GM18868 (cell line): ENCODE measurements at regions not wholly inside any gene's neighbourhood (a gene's known extent, or its start where the extent isn't known, plus 50 kb on each side); places are given as distances from the start of the nearest gene placed in this dataset.

ENCODE experiments used
- ATAC-seq: cut with Tn5 transposase; IDR thresholded peaks from one replicate; pipeline ENCODE4 v1.9.1; 2021; ENCODE audit warnings: mild to moderate bottlenecking, moderate library complexity; ENCODE audit not compliant: unreplicated experiment

DNA sequence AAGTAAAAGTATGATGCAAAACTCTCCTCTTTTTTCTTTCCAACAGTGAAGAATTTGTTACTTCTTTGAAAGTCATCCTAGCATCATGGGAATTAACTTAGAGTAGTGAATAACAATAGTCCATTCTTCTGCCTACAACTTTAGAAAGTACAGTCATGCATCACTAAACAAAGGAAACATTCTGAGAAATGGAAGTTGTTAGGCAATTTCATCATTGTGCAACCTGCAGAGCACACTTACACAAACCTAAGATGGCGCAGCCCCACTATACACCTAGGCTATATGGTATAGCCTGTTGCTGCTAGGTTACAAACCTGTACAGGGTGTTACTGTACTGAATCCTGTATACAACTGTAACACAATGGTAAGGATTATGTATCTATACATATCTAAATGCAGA, 1209.3 kb upstream of the C9orf72 start:
- peak; percentile 46 for ATAC-seq

DNA sequence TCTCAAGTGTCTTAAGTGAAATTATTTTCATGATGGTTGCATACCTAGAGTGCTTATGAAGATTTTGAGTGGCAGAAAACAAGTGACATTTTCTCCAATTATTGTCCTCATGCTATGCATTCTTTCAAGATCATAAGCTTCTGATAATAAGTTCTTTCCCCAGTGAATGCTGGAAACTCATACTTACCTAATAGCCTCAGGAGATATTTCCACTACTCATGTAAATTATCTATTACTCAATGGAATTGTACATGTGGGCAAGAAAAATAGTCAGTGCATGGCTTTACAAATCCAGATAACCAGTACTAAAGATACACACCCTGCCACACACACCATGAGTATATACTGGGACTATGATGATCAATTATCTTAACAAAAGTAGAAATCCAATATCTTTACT, 1219.4 kb upstream of the C9orf72 start:
- no peak for ATAC-seq

DNA sequence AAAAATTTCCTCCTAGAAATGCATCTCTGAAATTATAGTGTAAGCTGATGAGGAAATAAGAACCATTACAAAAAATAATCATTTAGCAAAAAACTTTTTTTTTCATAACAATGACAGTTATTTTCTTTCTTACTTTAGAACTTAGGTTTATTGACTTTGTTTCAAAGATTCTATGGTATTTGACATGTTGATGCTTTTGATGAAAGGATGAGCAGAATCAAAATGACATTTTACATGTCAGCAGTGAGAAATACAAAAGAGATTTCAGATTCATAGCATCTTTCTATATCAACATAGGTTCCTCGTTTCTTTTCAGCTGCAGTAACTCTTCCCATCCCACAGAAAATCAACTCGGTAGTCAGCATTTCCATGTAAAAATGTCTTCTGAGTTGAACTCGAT, 1226.6 kb upstream of the C9orf72 start:
- ATAC-seq, result no peak

GRCh38 chr9:28801144-28801799, 1228.0 kb upstream of the C9orf72 start:
- no peak for ATAC-seq

DNA sequence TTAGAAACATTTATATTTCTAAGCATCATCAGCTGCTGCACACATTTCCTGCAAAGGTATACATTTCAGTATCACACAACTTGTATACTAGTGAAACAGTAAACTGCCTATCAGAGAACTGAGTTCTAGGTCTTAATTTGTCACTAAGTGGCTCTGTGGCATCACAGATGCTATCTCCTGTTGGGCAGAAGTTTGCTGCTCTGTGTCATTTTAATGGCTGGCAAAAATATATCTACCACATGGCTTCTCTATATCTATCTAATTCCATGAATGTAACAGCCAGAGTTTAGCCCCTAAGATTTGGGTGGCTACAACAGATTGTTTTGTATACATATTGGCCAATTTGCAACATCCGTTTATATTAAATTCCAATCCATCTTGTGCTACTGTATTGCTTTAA, 1231.9 kb upstream of the C9orf72 start:
- no peak for ATAC-seq

- no peak for ATAC-seq
Measured at GRCh38 chr9:28808042-28808441, 1234.8 kb upstream of the C9orf72 start.

GRCh38 chr9:28810388-28811075, 1237.3 kb upstream of the C9orf72 start:
- no peak for ATAC-seq

DNA sequence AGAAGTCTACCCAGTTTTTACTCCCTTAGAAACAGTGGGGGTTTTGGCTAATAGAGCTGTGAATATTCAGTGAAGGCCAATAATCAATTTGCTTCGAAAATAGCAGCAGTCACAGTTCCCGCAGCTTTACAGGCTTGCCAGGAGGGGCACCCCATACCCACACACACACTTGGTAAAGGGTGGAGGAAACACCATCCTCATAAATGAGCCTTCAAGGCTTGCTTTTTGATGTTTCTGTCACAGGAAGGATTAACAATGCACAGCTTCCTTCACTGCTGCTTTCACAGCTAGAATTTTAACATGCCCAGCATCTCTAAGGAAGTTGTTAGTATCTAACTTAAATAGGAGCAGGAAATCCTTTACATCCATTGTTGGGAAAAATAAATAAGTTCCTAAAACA, 1247.5 kb upstream of the C9orf72 start:
- no peak for ATAC-seq

GRCh38 chr9:28821240-28821639, 1248.0 kb upstream of the C9orf72 start:
- no peak for ATAC-seq

DNA sequence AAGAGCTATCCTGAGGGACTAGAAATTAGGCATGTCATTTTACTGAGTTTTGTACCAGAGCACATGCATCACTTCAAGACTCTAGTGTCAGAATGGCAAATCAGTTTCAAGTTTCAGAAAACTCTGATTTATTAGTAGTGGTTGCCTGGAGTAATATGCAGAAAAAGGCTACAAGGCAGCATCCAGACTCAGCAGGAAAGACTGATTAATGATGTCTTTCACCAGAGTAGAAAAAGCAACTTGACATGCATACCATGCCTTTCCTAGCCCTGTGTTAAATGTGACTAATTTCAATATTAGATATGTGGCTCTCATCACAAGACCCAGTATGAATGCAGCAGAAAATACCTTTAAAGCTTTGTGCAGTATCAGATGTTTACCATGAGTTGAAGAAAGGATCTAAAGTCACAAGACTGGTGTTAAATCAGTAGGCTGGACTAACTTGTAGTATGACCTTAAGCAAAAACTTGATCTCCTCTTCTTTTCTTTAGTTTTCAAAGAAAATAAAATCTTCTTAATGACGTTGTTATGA, 1251.2 kb upstream of the C9orf72 start:
- ATAC-seq, result no peak

- no peak for ATAC-seq
Measured at GRCh38 chr9:28832168-28832770, 1259.0 kb upstream of the C9orf72 start.

DNA sequence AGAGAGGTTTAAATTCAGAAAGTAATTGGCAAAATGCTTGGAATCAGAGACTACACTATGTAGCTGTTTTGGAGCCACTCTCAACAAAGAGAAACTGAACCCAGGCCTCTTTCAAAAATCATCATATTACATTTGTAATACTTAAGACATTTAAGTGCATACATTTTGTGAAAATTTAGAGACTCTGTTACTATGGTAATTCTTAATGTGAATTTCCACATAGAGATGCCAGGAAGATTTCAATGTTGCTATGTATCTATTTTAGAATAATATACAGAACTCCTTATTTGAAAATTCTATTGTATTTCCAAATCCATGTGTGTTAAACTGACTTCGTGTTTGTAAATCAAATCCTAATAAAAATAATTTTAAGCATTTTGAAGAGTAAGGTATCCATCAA, 1260.9 kb upstream of the C9orf72 start:
- no peak for ATAC-seq

DNA sequence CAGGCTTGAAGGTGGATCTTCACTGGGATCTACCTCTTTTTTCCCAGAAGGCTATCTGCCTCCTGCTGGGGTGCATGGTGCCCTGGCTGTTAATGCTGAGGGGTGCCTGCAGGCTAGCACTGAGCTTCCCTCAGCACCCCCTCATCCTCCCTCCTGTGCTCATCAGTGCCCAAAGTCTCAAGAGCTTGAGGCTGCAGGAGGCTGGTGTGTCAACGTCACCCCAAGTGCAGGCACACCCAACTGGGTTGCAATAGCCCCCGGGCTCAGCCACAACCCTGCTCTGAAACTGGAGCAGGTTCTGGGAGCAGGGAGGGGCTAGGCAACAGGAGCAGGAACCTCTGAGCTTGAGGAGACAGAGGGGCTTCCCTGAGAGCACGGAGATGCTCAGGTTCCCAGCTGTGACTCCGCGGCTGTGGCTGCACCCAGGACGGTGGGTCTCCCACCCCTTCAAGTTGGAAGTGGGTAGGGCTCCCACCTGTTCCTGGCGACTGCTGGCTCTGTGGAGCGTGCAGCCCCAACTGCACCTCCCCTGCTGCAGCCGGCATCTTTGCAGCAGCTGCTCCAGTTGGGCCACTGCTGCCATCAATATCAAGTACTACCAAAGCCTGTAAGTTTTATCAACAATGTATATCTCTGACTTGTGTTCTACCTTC, 1266.6 kb upstream of the C9orf72 start:
- ATAC-seq, result no peak

- ATAC-seq, result no peak
Measured at GRCh38 chr9:28841775-28842174, 1268.5 kb upstream of the C9orf72 start.

DNA sequence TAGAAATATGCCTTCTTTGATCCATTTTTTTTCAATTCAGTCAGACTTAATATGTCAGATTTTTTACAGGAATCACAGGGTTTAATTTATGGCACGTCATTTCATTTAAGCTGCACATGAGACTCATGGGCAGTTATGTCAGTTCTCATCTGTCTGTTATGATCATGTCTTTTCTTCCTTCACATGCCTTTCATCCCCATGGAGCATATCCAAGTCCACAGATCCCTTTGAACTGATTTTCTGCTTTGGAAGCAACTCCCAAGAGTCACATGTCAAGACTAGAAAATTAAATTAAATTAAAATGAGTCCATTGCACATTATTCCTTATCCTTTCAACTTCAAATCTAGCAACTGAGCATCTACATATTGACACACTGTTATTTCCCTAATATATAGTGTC, 1274.0 kb upstream of the C9orf72 start:
- ATAC-seq, result no peak

DNA sequence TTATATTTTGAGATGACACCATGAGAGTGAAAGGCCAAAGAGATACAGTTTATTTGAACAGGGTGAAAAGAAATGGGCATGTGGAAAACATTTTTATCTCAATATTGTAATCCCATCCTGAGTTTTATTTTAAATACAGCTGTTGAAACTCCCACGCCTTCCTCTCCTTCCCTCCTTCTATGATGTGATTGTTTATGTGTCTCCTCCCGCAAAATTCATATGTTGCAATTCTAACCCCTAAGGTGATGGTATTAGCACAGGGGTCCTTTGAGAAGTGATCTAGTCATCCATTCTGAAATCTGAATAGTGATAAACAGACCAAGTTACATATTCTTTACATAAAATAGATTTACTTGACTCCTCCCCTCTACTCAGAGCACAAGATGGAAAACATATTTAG, 1275.4 kb upstream of the C9orf72 start:
- no peak for ATAC-seq

- ATAC-seq, result no peak
Measured at GRCh38 chr9:28853477-28853876, 1280.2 kb upstream of the C9orf72 start.

GRCh38 chr9:28866951-28867350, 1293.7 kb upstream of the C9orf72 start:
- ATAC-seq, result no peak

GRCh38 chr9:28868228-28868990, 1295.1 kb upstream of the C9orf72 start:
- ATAC-seq, result no peak

- ATAC-seq, result no peak
Measured at GRCh38 chr9:28882529-28882928, 1309.2 kb upstream of the C9orf72 start.

- no peak for ATAC-seq
Measured at GRCh38 chr9:28883234-28883633, 1310.0 kb upstream of the C9orf72 start.
